ENCODE measurements at regions not wholly inside any gene's neighbourhood (a gene's known extent, or its start where the extent isn't known, plus 50 kb on each side); places are given as distances from the start of the nearest gene placed in this dataset.

GRCh38 chr13:64912141-64912540 is 2318.0 kb downstream of the PCDH9 start:
- no peak overlapping the region for H3K27ac ChIP-seq
- no peak for TF ChIP-seq ZFX (IDR thresholded peaks at IDR 0.05; ENCODE audit: borderline replicate concordance)
- TF ChIP-seq, protein P1, sequence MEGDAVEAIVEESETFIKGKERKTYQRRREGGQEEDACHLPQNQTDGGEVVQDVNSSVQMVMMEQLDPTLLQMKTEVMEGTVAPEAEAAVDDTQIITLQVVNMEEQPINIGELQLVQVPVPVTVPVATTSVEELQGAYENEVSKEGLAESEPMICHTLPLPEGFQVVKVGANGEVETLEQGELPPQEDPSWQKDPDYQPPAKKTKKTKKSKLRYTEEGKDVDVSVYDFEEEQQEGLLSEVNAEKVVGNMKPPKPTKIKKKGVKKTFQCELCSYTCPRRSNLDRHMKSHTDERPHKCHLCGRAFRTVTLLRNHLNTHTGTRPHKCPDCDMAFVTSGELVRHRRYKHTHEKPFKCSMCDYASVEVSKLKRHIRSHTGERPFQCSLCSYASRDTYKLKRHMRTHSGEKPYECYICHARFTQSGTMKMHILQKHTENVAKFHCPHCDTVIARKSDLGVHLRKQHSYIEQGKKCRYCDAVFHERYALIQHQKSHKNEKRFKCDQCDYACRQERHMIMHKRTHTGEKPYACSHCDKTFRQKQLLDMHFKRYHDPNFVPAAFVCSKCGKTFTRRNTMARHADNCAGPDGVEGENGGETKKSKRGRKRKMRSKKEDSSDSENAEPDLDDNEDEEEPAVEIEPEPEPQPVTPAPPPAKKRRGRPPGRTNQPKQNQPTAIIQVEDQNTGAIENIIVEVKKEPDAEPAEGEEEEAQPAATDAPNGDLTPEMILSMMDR (IDR thresholded peaks at IDR 0.05) = no peak

- H3K27ac ChIP-seq = no peak overlapping the region
- no peak for TF ChIP-seq ZFX (IDR thresholded peaks at IDR 0.05; ENCODE audit: borderline replicate concordance)
Measured at GRCh38 chr13:64910096-64910495, 2320.0 kb downstream of the PCDH9 start.

GRCh38 chr13:64909184-64909583 is 2321.0 kb downstream of the PCDH9 start:
- H3K27ac ChIP-seq = no peak overlapping the region
- no peak for TF ChIP-seq ZFX (IDR thresholded peaks at IDR 0.05; ENCODE audit: borderline replicate concordance)

GRCh38 chr13:64900039-64900438 is 2330.1 kb downstream of the PCDH9 start:
- H3K27ac ChIP-seq = no peak overlapping the region
- TF ChIP-seq ZFX (IDR thresholded peaks at IDR 0.05; ENCODE audit: borderline replicate concordance) = no peak
- TF ChIP-seq, protein P1 (IDR thresholded peaks at IDR 0.05) = no peak

GRCh38 chr13:64884976-64885375 is 2345.2 kb downstream of the PCDH9 start:
- H3K27ac ChIP-seq = no peak overlapping the region
- TF ChIP-seq, protein P1 (IDR thresholded peaks at IDR 0.05) = no peak
- no peak for TF ChIP-seq ZFX (IDR thresholded peaks at IDR 0.05; ENCODE audit: borderline replicate concordance)

- TF ChIP-seq, protein P1 (IDR thresholded peaks at IDR 0.05) = no peak
- no peak for TF ChIP-seq ZFX (IDR thresholded peaks at IDR 0.05; ENCODE audit: borderline replicate concordance)
- no peak overlapping the region for H3K27ac ChIP-seq
Measured at GRCh38 chr13:64877176-64877575, 2353.0 kb downstream of the PCDH9 start.

DNA sequence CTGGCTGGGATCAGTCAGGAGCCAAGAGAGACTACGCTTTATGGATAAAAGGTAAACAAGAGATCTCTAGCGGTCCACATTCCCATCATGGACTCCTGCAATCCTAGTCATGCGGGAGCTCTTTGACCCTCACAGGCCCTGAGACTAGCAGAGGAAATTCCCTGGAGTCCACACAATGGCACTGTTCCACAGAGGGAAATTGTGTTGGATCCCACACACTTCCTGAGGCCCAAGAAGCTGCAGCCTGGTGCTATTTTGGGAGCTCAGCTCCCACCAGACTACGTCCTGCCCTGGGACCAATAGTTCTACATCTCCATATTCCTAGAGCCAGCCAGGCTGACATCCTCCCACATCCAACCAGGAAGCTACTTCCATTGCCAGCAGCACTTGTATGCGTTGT is 2358.4 kb downstream of the PCDH9 start:
- H3K27ac ChIP-seq = no peak overlapping the region
- TF ChIP-seq, protein P1 (IDR thresholded peaks at IDR 0.05) = no peak
- no peak for TF ChIP-seq ZFX (IDR thresholded peaks at IDR 0.05; ENCODE audit: borderline replicate concordance)

- TF ChIP-seq, protein P1 (IDR thresholded peaks at IDR 0.05) = no peak
- TF ChIP-seq ZFX (IDR thresholded peaks at IDR 0.05; ENCODE audit: borderline replicate concordance) = no peak
- H3K27ac ChIP-seq = no peak overlapping the region
Measured at GRCh38 chr13:64869539-64869938, 2360.6 kb downstream of the PCDH9 start.

Measured in 22Rv1 (cell line).